NCI-H2227 treated with DMSO at 0.1 percent for 48 hours (cell line): ENCODE measurements at regions not wholly inside any gene's neighbourhood (a gene's known extent, or its start where the extent isn't known, plus 50 kb on each side); places are given as distances from the start of the nearest gene placed in this dataset.

Source experiments
- DNase-seq: peaks from one replicate; lab custom pipeline; 2025; lab: John Stamatoyannopoulos, UW

DNA sequence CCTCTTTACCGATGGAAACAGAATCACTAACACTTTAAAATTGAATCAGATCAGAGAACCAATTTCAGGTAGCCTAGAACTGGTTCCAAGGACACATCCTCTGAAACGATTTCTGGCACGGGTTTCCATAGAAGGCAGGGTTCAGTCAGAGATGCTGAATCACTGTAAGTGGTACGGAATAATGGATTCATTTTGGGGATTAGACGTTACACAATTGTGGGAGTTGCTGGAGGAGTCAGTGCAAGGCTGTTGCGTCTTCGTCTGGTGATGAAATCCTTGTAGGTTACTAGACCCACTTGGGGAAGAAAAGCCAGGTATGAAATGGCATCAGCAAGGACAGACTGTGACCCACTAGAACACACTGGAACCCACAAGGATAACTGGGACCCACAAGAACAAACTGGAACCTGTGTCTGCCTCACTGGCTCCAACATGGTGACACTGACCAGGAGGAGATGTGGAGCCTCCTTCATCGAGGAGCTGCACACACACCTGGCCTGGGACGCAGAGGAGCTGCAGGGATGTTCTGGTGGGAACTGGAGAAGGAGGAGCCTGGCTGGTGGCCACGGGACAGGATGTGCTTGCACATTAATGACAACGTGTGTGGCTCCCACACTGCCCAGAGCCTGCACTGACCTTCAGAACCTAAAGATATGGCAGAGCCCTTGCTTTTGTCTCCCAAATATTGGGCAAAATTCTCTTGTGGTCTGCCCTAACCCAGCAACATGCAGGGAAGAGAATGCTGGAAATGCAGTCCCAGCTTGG is 105.1 kb downstream of the TRAPPC11 start:
- DNase-seq: no peak

DNA sequence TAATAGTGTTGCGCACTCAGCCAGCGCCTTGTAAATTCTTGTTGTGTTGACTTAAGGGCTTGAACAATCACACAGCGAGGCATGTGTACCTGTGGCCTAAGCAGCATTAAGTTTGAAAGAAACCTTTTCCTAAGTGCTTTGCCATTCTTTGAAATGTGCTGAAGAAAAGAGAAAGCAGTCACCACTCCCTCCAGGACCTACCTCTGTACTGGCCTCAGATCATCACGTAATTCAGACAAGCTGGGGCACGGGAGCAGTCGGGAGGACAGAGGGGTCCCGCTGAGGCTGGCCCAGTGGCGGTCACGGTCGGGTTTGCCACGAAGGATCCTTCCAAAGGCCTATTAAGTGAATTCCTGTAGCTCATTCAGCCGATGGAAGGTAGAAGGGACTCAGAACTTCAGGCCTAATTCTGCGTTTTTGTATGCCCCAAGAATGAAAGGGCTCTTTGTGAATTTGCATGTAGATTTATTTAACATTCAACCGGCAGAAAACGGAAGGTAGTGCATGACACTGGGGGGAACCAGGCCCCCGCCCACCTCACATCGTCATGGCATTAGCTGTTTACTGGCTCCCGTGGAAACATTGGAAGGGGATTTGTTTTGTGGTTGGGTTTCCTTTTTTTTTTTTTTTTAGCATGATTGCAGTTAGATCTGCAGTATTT is 106.3 kb downstream of the TRAPPC11 start:
- no peak for DNase-seq

DNA sequence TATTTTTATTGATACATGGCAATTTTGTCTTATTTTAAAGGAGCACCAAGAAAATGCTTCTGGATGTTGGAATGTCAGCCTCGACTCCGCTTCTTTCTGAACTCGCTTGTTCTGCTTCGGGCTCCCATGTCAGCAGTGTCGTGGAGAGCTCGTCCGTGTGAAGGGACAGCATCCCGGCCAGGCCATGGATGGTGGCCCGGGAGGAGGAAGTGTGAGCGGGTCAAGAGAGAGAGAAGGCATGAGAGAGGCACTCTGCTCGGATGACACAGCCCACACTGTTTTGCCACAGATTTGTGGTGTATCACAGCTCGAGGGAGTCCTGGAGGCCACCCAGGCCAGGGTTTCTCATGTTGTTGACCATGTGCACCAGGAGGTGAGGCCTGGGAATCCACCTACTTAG is 107.0 kb downstream of the TRAPPC11 start:
- no peak for DNase-seq

DNA sequence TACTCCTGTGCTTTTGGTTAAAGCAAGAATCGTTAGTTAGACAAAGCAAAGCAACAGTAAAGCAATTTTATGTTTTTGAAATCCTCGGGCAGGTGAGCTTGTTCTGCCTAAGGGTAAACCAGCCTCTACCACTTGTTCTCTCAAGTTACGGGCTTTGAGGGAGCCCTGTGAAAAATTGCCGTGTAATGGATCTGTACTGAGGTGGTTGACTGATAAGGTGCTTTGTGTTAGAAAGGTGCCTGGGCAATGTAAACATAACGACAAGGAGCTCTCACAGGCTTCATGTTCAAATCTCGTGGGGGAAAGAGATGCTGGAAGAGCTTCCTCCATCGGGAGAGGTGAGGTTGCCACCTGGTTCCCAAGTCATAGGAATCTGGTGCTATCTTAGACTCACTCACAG is 111.8 kb downstream of the TRAPPC11 start:
- no peak for DNase-seq

DNA sequence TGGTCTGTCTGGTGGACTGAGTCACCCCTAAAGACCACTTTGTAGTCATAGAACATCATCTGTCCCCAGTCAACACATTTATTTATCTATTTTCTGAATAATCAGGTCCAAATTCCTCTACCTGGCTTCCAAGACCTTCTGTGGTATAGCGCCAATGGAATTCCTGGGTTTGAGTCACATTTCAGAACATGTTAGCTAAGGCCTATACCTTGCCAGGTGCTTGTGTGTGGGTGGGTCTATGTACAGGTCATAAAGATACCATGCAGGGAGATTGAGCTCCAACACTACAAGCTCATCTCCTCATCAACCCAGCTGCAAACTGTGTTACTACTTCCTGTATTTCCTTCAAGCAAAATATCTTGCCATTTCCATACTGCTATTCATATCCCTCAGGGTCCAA is 113.3 kb downstream of the TRAPPC11 start:
- no peak for DNase-seq

DNA sequence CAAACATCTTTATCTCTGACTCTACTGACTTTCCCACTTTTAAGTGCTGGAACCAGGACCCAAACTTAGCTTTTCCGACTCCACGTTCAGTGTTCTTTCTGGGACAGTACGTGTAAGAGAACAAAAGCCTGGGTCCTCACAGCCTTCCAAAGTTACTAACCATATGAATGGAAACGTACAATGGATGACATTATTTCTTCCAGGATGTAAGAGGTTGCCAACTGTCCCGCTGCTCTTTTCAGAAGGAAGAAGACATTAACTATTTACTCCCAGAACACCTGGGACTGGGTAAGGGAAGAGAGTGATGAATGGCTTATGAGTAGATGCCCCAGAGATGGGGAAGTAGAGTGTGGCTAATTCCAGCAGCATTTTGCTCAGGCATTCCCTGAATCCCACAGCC is 114.7 kb downstream of the TRAPPC11 start:
- DNase-seq: no peak

DNA sequence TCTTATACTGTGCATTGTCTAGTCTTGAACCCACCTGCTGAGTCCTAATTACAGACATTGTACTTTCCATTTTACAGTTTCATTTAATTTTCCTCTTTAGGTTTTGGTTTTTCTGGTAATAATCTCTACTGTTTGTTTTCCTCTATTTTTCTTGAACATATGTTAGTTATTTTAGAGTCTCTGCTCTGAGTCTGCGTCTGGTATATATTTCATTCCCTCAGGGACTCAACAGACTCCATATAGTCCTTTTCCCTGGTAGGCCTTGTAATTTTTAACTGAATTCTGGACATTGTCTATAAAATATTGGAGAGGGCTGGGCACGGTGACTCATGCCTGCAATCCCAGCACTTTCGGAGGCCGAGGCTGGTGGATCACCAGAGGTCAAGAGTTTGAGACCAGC is 121.8 kb upstream of the STOX2 start:
- no peak for DNase-seq

DNA sequence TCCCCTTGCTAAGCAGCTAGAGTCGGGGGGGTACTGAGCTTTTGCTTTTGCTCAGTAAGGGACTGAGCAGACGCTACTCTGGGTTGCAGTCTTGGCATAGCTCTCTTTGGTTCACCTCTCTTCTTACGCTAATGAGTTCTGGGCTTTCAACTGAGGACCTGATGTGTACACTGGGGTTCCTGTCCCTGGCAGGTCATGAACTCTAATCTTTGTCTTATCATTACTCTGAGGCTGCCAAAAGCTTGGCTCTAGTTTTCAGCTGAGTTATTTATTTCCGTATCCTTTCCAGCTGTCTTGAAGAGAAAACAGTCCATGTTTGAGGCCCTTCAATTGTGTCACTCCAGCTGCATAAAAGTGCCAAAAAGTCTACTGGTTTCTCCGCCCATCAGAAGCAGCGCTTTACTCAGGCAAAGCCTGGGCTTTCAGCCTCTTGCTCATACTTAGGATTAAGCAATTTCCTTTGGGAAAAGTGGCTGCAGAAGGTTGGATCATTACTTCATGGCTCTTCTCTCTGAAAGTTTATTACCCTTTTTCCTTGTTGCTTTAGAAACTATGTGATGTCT is 121.0 kb upstream of the STOX2 start:
- no peak for DNase-seq

DNA sequence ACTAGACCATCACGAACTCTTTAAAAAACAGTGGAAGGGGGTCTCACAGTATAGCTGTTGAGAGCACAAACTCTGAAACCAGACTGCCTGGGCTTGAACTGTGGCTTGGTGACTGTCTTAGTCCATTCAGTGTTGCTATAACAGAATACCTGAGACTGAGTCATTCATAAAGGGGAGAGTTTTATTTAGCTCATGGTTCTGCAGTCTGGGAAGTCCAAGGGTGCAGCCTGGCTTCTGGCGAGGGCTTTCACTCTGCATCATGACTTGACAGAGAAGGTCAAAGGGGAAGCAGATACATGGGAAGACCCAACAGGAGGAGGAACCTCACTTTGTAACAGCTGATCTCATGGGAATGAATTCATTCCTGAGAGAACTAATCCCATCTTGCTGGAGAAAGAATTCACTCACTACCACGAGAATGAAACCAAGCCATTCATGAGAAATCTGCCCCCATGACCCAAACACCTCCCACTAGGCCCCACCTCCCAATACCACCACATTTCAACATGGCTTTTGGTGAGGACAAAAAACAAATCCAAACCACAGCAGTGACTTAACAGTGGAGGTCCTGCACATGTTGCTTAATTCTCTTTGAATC is 116.7 kb upstream of the STOX2 start:
- no peak for DNase-seq

DNA sequence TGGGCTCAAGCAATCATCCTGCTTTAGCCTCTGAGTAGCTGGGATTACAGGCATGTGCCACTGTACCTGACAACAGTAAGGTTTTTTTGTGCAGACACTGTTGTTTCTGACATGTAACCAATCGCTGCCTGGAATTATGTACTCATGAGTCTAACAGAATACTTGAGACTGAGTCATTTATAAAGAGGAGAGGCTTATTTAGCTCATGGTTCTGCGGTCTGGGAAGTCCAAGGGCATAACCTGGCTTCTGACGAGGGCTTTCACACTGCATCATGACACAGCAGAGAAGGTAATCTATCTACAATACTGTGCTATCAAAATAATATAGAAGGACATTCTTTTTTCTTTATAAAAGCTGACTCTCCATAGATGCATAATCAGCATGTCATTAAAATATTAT is 115.5 kb upstream of the STOX2 start:
- DNase-seq: no peak

DNA sequence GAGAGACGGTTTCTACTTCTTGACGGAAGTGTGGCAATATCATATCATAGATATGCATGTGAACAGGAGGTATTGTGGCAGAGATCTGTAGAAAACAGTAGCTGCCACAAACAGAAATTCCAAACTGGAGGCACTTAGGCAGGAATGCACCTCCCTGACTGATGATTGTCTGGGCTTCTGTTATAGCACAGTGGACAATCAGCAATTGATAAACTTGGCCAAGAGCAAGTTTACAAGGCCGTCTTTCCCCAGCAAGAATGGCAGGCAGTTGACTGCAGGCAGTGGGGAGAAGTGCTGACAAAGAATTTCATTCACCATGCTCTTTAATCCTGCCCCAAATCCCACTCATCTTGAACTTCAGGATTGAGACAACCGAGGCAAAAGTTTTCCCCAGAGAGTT is 114.4 kb upstream of the STOX2 start:
- DNase-seq: no peak

DNA sequence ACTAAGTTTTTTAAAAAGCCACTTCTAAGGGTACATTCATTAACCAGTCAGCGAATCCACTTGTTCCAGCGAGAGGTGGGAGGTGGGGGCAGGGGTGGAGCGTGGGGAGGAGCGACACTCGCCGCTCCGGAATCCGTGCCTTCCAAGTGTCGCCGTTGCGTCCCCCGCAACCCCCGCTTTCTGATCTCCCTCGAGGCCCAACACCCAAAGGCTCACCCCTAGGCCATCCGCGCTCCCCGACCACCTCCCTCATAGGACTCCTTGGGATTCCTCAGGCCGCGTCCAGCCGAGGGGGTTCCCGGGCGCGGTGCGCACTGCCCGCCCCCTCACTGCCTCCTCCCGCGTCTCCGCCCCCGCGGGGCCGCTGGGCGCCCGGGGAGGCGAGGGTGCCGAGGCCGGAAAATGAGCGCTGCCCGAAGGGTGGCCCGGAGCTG is 108.1 kb upstream of the STOX2 start:
- DNase-seq: peak; percentile 17

DNA sequence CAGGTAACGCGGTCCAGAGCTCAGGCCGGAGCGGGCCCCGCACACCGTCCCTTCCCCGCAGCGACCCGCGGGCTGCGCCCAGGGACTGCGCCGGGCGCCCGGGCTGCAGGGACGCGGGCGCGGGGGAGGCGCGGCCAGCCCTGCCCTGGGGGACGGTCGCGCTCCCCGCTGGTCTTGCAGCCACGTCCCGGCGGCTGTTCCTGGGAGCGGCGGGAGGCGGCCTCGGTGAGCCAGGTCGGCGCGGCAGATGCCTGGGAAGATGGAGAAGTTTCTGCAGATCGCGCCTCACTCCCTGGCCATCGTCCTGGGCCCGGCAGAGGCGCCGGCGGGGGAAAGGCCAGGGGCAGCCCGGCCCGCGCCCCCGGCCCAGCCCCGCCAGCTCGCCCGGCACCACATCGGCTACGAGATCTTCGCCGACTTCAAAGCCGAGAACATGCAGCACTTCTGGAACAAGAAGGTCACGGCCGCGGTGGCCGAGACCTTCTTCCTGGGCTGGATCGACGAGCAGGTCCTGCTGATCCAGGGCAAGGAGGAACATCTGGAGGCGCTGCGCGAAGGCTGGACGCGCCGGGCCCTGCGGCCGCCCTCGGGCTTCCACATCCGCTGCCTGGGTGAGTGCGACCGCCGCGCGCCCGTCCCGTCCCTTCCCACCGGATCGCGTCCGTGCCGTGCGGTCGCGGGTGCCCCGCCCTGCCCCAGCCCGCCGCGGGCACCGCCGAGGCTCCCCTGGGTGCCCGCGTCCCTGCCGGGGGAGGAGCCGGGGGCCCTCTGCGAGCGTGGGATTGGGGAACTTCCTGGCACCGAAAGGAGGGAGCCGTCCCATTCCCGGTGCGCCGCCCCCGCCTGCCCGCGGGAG is 107.4 kb upstream of the STOX2 start:
- peak; percentile 7 for DNase-seq

DNA sequence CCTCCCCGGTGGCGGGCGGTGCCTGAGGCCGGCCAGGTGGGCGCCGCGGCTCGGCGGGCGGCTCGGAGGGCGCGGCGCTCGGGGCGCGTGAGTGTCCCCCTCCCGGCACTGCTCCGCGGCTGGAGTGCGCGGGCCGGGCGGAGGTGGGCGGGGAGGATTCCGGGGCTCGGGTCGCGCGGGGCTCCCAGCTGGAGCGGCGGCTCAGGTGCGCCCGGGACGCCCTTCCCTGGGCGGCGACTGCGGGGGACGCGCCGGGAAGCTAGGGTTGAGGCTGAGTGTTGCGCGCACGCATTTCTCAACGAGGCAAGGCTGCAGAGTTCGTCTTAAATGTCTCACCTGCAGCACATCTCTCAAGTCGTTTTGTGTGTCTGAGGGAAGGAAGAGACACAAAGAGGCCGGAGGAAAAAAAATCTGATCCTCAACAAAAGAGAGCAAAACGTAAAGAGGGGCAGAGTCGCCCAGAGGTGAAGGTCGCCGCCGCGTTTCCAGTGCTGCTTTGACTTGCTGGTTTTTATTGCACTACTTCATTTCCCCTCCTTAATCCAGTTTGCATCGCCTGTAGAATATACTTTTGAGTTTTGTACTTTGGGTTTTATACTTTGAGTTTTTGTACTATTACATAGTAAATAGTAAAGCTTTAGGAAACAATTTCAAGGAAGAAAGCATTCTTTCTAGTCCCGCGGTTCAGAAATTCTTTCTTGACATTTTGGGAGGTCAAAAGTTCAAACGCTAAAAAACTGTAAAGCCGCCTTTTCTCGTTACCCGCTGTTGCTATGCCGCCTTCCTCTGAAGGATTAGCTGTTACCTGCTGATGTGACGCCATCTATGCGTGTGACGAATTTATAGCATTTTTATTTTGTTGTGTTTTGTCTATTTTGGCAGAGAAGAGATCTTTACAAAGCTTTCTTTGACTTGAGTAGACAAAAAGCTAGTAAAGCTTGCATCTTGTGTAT is 106.5 kb upstream of the STOX2 start:
- no peak for DNase-seq

DNA sequence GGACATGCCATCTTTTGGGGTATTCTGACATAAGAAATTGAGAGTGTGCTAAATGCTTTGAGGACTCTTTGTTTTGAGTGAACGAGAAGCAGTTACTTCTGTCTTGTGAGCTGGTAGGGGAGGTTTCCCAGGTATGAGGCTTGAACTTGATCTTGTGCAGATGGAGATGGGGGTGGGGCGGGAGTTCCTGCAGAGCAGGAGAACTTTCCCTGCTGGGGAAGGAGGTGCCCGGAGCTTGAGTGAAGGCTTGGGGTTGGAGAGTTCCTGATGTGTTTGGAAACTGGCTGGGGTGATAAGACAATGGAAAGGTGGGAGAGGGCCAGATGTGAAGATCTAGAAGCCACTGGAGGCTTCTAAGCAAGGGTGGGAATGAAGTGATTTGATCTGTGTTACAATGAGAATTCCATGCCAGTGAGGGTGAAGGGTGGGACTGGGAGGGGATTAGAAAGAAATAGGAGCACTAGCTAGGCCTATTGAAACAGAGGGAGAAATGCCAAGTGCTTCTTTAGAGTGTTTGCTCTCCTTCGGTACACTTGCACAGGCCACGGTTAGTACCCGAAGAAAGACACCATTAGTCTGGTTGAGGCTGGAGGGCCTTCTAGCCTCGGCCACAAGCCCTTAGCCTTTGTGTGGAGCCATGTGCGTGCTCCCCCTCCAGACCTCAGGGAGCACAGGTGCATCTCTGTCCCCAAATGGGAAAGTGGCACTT is 103.5 kb upstream of the STOX2 start:
- no peak for DNase-seq

DNA sequence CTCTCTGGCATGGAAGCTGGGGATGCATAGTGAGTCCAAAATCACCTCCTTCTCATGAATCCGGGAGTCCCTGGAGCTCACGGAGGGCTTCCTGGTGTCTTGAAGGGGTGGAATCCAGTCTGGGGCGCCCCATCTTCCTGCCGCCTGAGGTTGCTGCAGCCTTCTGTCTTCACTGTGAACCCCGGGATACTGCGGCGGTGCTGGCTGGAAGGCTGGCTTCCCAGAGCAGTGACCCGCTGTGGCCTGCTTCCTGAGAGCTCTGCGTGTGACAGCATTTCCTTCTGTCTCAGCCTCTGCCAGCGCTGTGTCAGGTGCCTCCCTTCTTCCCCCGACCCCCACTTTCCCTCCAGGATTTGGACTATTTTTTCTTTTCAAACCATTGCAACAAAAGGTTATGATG is 98.8 kb upstream of the STOX2 start:
- DNase-seq: no peak

DNA sequence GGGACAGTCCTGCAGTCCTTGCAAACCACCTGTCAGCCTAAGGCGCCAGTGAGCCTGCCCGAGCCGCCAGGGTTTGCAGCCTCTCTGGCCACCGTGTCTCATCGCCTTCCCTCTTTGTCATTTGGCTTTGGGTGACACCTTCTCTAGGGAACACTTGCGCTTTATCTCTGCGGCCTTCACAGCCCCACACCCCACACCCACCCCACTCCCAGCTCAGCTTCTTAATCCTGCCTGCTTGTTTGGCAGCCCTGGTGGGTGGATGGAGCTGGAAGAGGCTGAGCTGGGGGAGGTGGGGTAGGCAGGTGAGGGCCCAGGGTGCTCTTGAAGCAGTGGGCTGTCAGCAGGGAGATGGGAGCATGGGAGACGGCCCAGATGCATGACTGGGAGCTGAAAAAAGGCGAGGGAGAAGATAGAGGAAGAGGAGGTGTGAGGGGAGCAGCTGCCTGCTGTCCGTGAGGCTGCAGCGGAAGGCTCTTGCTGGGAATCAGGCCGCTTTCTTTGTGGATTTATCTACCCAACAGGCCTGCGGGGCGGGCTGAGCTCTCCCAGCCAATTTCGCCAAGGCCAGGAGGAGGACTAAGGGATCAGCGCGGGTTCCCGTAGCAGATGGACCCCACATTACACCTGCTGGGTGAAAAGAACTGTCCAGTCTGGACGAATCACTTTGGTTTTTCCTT is 97.5 kb upstream of the STOX2 start:
- DNase-seq: no peak

DNA sequence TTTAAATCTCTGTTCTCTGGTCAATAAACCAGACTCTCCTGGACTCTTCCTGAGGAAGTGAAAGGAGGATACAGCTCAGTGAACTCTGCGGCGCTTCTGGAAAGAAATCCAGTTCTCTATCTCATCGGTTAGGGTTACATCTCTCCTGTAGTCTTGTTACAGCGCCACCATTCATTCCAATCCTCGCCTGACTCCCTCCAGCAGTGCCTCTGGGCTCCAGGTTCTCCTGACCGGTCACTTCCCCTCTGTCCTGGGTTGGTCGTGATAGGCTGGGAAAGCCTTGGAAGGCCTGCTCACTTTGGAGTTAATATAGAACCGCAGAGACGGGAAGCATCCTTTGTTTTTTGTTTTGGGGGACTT is 97.0 kb upstream of the STOX2 start:
- no peak for DNase-seq

DNA sequence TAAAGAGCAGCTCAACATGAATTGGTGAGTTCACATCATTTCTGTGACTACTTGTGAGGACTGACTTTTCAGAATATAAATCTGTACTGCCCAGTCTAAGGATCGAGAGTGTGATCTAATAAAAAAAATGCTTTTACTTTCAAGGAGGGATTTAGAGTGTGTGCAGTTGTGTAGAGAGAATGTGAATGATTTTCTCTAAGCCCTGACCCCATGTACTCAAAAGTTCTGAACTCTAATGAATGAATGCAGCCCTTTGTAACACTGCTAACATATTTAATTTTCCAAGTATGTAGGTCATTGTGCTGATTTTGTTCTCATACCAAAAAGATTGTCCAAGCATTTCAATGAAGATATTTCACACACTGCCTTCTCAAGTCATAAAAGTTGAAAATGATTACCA is 92.5 kb upstream of the STOX2 start:
- no peak for DNase-seq

DNA sequence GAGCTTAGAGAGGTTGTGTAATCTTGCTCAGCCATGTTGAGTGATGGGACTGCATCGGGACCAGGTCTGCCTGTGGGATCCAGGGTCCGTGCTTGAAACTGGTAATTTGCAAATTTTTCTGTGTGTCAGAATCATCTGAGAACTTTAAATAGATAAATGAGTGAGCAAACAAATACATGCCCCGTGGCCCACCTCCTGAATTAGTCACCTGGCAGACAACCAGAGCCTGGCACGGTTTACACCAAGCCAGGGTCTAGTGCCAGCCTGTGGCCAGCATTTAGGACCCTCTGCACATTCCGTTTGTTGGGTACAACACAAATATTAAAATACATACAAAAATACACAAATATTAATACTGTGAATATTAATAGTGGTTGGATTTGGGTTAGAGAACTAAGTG is 90.6 kb upstream of the STOX2 start:
- DNase-seq: no peak
